C4-2B (cell line): ENCODE measurements at regions not wholly inside any gene's neighbourhood (a gene's known extent, or its start where the extent isn't known, plus 50 kb on each side); places are given as distances from the start of the nearest gene placed in this dataset.
"Not testable (repeated sequence)": the region's sequence is repeated elsewhere in the genome, so short reads cannot be mapped to it uniquely, and the experiment has no call there.

Experiments
- H3K27ac ChIP-seq: fragments of 450-650 bp; 2 replicates; pipeline ENCODE4 v1.5.1; 2017
- ZFX ChIP-seq: fragments of 450-650 bp; IDR thresholded peaks from 2 replicates; pipeline ENCODE4 v1.6.1; 2017
- TF ChIP-seq, protein P1 (sequence below): fragments of 450-650 bp; conservative IDR thresholded peaks from 2 replicates; pipeline ENCODE4 v1.5.1; 2017; ENCODE audit warnings: mild to moderate bottlenecking

DNA sequence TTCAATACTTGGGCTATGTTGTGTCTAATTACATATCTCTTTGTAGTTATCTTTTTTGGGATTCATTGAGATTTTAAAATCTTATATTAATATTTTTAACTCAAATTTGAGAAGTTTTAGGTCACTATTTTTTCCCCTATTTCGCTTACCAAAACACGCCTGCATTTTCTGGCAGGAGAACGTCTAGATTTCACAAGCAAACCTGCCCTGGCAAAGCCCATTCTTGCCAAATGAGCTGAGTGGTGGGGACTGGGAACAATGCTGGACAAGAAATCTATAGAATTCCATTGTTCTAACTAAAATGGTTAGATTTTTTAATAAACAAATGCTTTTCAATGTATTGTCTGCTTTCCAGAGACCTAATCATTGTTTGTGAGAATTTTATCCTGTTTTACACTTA is 1283.7 kb upstream of the RAG2 start:
- TF ChIP-seq ZFX, result no peak
- TF ChIP-seq, protein P1, sequence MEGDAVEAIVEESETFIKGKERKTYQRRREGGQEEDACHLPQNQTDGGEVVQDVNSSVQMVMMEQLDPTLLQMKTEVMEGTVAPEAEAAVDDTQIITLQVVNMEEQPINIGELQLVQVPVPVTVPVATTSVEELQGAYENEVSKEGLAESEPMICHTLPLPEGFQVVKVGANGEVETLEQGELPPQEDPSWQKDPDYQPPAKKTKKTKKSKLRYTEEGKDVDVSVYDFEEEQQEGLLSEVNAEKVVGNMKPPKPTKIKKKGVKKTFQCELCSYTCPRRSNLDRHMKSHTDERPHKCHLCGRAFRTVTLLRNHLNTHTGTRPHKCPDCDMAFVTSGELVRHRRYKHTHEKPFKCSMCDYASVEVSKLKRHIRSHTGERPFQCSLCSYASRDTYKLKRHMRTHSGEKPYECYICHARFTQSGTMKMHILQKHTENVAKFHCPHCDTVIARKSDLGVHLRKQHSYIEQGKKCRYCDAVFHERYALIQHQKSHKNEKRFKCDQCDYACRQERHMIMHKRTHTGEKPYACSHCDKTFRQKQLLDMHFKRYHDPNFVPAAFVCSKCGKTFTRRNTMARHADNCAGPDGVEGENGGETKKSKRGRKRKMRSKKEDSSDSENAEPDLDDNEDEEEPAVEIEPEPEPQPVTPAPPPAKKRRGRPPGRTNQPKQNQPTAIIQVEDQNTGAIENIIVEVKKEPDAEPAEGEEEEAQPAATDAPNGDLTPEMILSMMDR, result no peak

DNA sequence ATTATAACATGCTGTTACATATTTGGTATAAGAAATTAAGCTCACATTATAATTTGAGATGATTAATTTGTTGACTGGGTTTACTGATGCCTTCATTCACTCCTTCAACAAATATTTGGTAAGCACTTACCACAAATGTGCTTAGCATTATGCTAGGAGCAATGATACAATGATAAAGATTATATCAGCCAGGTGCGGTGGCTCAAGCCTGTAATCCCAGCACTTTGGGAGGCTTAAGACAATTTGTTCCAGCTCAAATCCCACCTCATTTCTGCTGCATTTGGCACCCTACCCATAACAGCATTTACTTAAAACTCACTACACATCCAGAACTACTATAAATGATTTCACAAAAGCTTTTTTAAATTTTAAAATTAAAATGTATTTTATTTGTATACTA is 1263.6 kb upstream of the RAG2 start:
- TF ChIP-seq, protein P1, result no peak
- no peak for TF ChIP-seq ZFX
- no peak overlapping the region for H3K27ac ChIP-seq

More for the DNA sequence above, 1283.7 kb upstream of the RAG2 start:
- no peak overlapping the region for H3K27ac ChIP-seq

DNA sequence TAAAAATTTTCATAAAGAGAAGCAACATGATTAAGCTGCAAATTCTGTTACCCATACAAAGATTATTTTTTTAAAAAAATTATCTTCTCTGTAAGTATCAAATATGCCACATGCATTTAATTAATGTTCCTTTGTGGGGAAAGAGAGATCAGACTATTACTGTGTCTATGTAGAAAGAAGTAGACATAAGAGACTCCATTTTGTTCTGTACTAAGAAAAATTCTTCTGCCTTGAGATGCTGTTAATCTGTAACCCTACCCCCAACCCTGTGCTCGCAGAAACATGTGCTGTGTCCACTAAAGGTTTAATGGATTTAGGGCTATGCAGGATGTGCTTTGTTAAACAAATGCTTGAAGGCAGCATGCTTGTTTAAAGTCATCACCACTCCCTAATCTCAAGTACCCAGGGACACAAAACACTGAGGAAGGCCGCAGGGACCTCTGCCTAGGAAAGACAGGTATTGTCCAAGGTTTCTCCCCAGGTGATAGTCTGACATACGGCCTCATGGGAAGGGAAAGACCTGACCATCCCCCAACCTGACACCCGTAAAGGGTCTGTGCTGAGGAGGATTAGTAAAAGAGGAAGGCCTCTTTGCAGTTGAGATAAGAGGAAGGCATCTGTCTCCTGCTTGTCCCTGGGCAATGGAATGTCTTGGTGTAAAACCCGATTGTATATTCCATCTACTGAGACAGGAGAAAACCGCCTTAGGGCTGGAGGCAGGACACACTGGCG is 1260.9 kb upstream of the RAG2 start:
- TF ChIP-seq, protein P1, result peak; percentile 7; the same call in 1 of the 2 replicates
- not testable (repeated sequence) for H3K27ac ChIP-seq

DNA sequence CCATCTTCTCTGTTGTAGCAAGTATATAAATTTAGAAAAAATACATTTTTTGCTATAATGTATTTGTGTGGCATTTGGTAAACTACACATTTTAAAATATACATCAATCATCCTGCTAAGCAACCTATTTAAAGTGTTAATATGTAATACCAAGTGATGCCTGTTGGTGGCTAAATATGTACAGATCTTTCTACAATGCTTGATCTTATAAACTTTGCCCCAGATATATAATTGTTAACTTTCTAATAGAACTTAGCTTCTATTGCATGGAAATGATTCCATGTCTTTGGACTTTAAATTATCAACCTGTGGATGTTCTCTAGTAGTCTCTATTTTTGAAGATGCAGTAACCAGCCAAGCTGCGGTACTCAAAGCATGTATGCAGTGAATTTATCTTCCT is 1260.4 kb upstream of the RAG2 start:
- TF ChIP-seq, protein P1, result peak; percentile 46
- TF ChIP-seq ZFX, result no peak
- H3K27ac ChIP-seq, result no peak overlapping the region

DNA sequence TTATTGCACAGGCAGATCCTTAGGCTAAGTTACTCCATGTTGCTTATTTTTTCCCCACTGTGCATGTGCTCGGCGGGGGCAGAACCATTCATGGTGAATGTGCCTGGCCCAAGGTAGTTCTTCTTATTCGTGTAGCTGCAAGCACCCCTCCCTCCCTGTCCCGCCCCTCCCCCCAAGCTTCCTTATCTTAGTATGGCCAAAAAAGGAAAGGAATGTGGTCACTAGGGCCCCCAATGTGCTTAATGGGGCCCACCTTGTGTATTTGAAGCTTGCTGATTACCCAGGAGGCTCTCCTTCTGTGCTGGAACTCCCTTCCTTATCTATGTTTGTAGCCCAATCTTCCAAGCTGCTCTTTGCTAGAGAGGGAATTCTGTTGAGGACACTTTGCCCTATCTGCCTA is 1259.7 kb upstream of the RAG2 start:
- no peak overlapping the region for H3K27ac ChIP-seq
- TF ChIP-seq, protein P1, result no peak
- no peak for TF ChIP-seq ZFX

DNA sequence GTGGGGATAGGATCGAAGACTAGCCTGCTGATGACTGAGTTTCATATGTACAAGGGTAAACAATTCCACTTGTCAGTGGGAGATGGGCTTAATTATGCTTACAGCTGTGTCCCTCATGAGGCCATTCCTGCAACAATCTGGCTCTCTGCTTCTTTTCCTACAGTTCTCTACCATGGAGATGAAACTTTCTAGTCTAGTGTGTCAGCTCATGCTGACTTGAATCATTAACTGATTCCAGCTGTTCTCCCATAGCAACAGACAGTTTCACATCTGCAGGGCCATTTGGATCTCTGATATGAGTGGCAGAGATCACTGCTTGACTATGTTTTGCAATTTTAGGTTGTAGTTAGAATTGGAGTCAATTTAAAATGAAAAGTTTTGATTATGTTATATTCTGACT is 1251.7 kb upstream of the RAG2 start:
- TF ChIP-seq, protein P1, result no peak
- TF ChIP-seq ZFX, result no peak
- H3K27ac ChIP-seq, result no peak overlapping the region

DNA sequence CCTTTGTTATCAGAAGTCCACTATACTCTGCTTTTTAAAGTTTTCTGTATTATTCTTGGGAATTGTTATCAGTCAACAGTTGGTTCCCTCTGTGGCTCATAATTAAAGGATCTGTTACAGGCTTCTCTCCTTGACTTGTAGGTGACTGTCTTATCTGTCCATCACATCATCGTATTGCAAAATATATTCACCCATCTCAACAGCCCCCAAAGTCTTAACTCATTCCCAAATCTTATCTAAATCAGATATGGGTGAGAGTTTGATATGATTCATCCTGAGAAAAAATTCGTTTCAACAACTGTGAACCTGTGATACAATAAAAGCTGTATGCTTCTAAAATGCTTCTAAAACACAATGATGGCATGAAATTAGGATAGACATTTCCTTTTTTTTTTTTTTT is 1245.6 kb upstream of the RAG2 start:
- no peak for TF ChIP-seq ZFX
- TF ChIP-seq, protein P1, result no peak
- H3K27ac ChIP-seq, result no peak overlapping the region
